Right renal pelvis (tissue), 4 donors: ENCODE measurements at regions not wholly inside any gene's neighbourhood (a gene's known extent, or its start where the extent isn't known, plus 50 kb on each side); places are given as distances from the start of the nearest gene placed in this dataset.

Experiments
- DNase-seq, 4 donors: peaks; one replicate each; pipeline ENCODE4 v3.0.0-alpha.2; 2013; ENCODE audit warnings: low read depth in 4 of 4, low spot score in 3 of 4, missing footprints in 1 of 4

DNA sequence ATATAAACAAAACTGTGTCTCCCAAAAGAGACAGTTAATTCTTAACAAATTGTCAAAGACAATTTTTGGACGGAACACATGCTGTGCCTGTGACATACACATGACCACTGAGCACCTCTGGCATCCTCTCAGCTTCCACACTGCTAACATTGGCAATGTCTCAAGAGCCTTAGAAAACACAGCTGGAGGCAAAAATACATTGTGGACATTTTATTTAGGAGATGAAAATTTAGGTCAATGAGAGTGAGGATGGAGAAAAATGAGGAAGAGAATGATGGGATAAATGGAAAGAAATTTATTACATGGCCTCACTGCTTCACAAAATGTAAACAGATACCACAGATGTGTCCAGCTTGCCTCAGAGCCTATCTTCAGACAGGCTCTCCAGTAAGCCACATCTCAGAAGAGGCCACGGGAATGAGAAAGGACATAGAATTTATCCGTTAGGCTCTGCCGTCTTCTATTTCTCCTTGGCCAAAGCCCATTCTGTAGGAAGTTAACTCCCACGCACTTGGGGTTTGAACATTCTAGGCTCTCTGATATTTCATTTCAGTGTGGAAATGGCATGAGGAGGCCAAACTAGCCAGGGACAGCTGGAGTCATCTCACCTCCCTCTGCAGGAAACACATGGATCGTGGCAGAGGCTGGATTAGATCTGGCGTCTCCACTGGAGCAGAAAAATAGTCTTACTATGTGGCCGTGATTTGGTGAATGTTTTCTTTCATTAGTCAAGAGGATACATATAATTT is 519.4 kb upstream of the DSEL start:
- DNase-seq = peak; percentile 28 to 47 (median 36)

DNA sequence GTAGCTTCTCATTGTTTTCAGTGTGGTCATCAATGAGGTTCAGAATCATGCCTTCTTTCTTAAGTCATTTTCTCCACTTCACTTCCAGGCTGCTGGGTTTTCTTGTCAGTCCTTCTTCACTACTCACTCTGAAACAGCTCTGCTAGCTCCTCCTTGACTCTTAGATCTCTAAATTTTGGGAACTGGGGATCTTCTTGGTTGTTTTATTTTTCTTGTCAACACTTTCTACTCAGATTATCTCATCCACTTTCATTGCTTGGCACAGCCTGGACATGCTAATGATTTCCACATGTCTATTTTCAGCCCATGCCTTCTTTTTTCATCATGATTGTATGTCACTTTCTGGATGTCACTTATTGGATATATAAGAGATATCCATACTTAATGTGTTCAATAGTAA is 517.8 kb upstream of the DSEL start:
- no peak for DNase-seq

GRCh38 chr18:68033466-68033865 is 516.9 kb upstream of the DSEL start:
- no peak for DNase-seq

DNA sequence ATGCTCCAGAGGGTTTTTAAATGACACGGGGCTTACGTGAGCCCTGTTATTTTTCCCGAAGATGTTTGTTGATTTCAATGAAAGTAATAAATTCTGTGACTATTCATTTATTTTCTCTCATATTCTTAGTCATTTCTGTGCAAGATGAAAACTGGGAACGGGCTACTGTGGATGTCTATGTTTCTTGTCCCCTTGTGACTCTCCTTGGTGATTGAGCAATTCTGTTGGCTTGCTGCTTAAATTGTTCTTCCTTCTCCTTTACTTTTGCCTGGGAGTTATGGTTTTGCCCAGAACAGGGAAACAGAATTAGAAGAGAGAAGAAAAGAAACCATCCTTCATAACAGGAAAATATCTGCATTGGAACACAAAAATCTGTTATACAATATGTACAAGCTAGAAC is 508.2 kb upstream of the DSEL start:
- DNase-seq = no peak

- DNase-seq = no peak
Measured at GRCh38 chr18:68017385-68017784, 500.9 kb upstream of the DSEL start.

GRCh38 chr18:67997496-67997895 is 481.0 kb upstream of the DSEL start:
- no peak for DNase-seq

- DNase-seq = no peak
Measured at GRCh38 chr18:67995769-67996168, 479.2 kb upstream of the DSEL start.

DNA sequence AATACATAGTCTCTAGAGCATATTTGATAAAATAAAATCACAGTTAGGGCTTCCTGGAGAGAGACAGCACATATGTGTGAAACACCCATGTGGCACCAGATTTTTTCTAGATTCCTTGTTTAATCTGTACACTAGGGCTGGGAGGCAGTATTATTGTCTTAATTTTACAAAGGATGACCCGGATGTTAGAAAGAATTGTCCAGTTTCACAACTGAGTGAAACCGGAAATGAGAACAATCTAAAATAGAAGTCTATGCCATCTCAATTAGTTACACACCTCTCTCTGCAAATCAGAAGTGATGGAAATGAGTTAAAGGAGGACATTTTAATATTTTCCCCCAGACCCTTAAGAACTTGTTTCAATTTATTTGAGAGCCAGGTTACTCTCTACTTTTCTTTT is 463.7 kb upstream of the DSEL start:
- DNase-seq = no peak

DNA sequence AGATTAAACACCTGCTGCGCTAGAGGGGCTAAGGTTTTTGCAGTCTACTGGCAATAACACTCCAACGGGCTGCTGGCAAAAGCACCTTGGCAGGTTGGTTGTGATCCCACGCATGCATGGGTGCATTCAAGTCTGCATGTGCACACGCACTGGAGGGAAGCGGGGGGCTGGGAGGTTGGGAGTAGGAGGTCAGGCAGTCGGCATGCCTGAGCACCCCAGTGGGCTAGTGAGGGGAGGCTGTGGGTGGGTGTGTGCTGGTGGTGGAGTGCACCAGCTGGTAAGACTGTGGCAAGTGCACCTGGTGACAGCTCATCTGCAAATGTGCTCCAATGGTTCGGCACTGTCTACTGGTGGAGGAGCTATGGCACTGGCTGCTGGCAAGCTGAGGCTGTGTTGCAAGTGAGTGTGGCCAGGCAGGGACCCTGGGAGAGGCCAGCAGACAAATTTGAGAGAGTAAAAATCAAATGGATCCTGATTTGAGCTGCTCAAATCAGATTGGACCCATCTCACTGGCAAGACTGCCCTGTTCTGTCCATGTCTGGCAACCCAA is 460.6 kb upstream of the DSEL start:
- no peak for DNase-seq

- no peak for DNase-seq
Measured at GRCh38 chr18:67973916-67974315, 457.4 kb upstream of the DSEL start.

DNA sequence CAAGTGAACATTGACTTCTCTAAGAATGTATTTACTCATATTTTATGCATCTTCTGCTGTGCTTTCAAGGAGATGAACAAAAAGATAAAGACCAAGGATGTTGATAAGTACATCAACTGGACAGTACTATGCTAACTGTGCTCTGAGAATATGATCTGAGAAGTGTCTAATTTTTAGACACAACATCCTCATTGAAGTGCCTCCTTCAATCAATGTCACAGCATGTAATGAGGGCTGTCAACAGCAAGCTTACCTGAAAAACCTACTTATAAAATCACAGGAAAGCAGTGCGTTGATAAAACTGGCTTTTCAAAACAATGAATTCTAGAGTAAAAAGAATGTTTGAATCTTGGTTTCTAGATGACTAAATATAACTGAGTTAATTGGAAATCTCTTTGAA is 452.9 kb upstream of the DSEL start:
- DNase-seq = no peak

DNA sequence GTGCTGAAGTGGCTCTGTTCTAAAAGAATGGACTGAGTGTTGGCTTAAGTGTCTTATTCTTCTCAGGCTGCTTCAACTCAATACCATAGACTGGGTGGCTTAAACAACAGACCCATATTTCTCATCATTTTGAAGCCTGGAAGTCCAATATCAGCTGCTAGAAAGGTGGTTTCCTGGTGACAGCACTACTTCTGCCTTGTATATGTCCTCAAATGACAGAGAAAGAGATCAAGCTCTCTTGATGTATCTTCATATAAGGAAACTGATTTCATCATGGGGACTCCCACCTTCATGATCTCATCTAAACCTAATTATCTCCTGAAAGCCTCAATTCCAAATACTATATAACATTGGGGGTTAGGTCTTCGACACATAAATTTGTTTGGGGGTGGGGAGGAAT is 449.7 kb upstream of the DSEL start:
- DNase-seq = no peak

DNA sequence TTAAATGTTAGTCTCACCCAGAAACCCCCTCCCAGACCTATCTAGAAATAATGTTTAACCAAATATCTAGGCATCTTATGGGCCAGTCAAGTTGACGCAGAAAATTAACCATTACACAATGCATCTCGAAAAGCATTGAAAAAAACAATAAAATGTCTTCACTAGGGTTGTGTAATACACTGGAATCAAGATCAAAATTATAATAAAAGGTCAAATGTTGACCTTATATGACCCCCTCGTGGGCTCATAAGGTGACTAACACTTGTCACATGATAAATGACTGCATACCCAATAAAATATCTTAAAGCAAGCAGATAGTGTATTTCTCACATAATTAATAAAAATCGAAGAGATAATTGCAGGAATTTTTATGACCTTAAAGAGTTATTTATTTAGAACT is 447.9 kb upstream of the DSEL start:
- DNase-seq = no peak

- DNase-seq = no peak
Measured at GRCh38 chr18:67961701-67962440, 445.4 kb upstream of the DSEL start.

GRCh38 chr18:67957684-67958083 is 441.2 kb upstream of the DSEL start:
- DNase-seq = no peak

DNA sequence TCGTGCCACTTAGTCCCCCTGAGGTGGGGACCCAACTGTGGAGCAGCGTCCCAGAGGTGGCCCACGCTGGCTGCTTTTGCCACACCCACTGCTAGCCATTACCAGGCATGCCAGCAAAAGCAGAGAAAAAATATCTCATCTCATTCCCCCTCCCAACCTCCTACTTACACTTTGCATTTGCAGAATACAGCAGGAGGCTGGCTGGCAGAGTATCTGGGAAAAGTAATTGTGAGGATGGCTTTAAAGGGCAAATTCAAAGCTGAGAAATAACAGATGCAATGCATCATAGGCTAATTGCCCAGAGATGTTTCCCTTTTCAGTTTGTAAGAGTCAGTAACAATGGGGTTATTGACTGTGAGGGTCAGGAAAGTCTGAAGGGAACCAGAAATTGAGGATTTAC is 438.1 kb upstream of the DSEL start:
- no peak for DNase-seq

DNA sequence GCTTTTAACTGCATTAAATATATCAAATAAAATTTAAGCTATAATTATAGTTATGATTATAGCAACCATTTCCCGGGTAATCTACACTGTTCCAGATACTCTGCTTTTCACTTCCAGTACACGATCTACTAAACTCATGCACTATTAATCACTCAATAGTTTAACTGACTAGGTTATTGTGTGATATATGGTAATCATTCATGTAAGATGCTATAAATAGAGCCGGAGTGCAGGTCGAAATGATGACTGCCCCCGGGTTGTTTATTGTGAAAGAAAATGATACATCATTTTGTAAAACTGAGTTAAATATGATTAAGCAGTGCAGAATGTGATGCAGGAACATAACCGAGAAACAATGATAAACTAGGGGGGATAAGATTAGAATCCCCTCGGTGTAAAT is 434.6 kb upstream of the DSEL start:
- DNase-seq = no peak

- DNase-seq = no peak
Measured at GRCh38 chr18:67938660-67939059, 422.1 kb upstream of the DSEL start.

DNA sequence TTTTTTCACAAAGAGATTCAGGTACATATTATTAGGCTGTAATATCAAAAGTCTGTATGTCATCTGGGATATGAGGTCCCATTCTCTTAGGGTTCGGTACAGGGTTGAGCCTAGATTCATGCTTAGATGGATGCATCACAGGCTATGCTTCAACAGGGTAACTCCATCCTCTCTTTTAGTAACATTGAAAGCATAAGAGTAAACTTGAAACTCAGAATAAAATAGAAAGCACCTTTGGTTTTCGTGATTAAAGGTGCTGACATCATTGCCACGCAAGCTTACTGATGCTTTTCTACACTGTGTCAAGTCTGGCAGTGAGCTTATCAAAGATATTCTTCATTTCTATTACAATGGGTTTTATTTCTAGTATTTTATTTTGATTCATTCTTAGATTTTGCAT is 419.1 kb upstream of the DSEL start:
- no peak for DNase-seq

DNA sequence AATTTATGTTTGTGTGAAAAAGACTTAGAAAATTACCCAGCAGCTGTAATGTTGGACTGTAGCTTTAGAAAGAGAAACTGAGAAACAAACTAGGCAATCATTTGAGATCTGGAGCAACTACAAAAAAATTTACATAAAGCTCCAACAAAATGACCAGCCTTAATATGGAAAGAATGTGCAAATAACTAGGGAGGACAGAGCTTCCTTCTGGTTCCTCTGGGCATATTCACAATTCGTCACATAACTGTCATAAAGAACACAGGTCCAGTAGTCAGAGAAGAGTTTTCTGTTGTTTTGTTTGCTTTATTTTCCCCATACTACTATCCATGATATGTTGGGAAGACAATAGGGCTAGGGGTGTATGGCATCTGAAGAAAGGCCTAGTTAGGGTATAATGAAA is 416.8 kb upstream of the DSEL start:
- no peak for DNase-seq

GRCh38 chr18:67932271-67932670 is 415.8 kb upstream of the DSEL start:
- DNase-seq = no peak
